Lower lobe of right lung (tissue), 2 donors: ENCODE measurements at regions not wholly inside any gene's neighbourhood (a gene's known extent, or its start where the extent isn't known, plus 50 kb on each side); places are given as distances from the start of the nearest gene placed in this dataset.

Source experiments
- ATAC-seq, 2 donors: fragments of 200-7000 bp; cut with Tn5 transposase; one replicate each; pipeline ENCODE4 v1.9.1; 2020 to 2022; ENCODE audit warnings: mild to moderate bottlenecking in 2 of 2, moderate library complexity in 2 of 2
- DNase-seq: peaks from one replicate; pipeline ENCODE4 v3.0.0-alpha.2; 2020
- H3K27ac ChIP-seq: fragments of 200-600 bp; one replicate; pipeline ENCODE4 v1.8.0; 2022
- H3K27me3 ChIP-seq: fragments of 200-600 bp; one replicate; pipeline ENCODE4 v1.8.0; 2022; ENCODE audit warnings: low read depth
- H3K36me3 ChIP-seq: fragments of 200-600 bp; one replicate; pipeline ENCODE4 v1.8.0; 2022; ENCODE audit warnings: mild to moderate bottlenecking
- H3K4me1 ChIP-seq: fragments of 200-600 bp; one replicate; pipeline ENCODE4 v1.8.0; 2022
- H3K4me3 ChIP-seq: fragments of 200-600 bp; one replicate; pipeline ENCODE4 v1.8.0; 2022; ENCODE audit warnings: mild to moderate bottlenecking
- H3K9me3 ChIP-seq: fragments of 200-600 bp; one replicate; pipeline ENCODE4 v1.8.0; 2022
- CTCF ChIP-seq: fragments of 200-600 bp; IDR thresholded peaks from one replicate; pipeline ENCODE4 v1.8.0; 2022; ENCODE audit warnings: antibody characterized with exemption, mild to moderate bottlenecking
- intact Hi-C: fragments of 100-400 bp; cut with DNase I; formaldehyde crosslinking; loops from one replicate; pipeline ENCODE4 v1.11.0; 2022
- donor health status: DM: no; HTN: yes; CAD: no; lungs with severe emphysema.

GRCh38 chr14:96962337-96962736 lies 165.2 kb downstream of the VRK1 start:
- intact Hi-C loops, result no loop called here
- no peak overlapping the region for H3K4me3 ChIP-seq
- H3K27me3 ChIP-seq, result no peaks in the 10 kb centered on the region
- H3K4me1 ChIP-seq, result no peaks in the 10 kb centered on the region
- DNase-seq (no peak), ATAC-seq (peak; percentile 19 to 54)
- H3K36me3 ChIP-seq, result no peaks in the 10 kb centered on the region
- no peak for TF ChIP-seq CTCF
- peaks cover under 1% of the 10 kb centered on the region for H3K9me3 ChIP-seq
- no peak overlapping the region for H3K27ac ChIP-seq

GRCh38 chr14:96964726-96965415 lies 167.7 kb downstream of the VRK1 start:
- H3K27me3 ChIP-seq, result peaks cover 2% of the 10 kb centered on the region
- H3K27ac ChIP-seq, result no peak overlapping the region
- DNase-seq, result no peak
- no peaks in the 10 kb centered on the region for H3K4me1 ChIP-seq
- intact Hi-C loops, result no loop called here
- no peak for TF ChIP-seq CTCF
- no peak for ATAC-seq
- no peaks in the 10 kb centered on the region for H3K36me3 ChIP-seq
- H3K4me3 ChIP-seq, result no peak overlapping the region
- peaks cover 4% of the 10 kb centered on the region for H3K9me3 ChIP-seq

GRCh38 chr14:96965885-96966595 lies 168.9 kb downstream of the VRK1 start:
- Histone ChIP-seq H3K27me3 (peaks cover 2% of the 10 kb centered on the region), H3K4me3 (no peak overlapping the region), H3K9me3 (peaks cover 4% of the 10 kb centered on the region), H3K36me3 (no peaks in the 10 kb centered on the region), H3K4me1 (no peaks in the 10 kb centered on the region), H3K27ac (no peak overlapping the region)
- intact Hi-C loops, result no loop called here
- no peak for TF ChIP-seq CTCF
- ATAC-seq, result no peak
- DNase-seq, result no peak

GRCh38 chr14:96975116-96975515 lies 177.9 kb downstream of the VRK1 start:
- intact Hi-C loops, result no loop called here
- H3K4me3 ChIP-seq, result no peak overlapping the region
- H3K27ac ChIP-seq, result no peak overlapping the region
- H3K27me3 ChIP-seq, result no peaks in the 10 kb centered on the region
- no peak for TF ChIP-seq CTCF
- no peaks in the 10 kb centered on the region for H3K36me3 ChIP-seq
- H3K4me1 ChIP-seq, result no peaks in the 10 kb centered on the region
- peaks cover 19% of the 10 kb centered on the region for H3K9me3 ChIP-seq
- DNase-seq, result no peak
- ATAC-seq, result no peak

- no peak overlapping the region for H3K27ac ChIP-seq
- intact Hi-C loops, result no loop called here
- no peak overlapping the region for H3K4me3 ChIP-seq
- TF ChIP-seq CTCF, result no peak
- no peaks in the 10 kb centered on the region for H3K4me1 ChIP-seq
- no peaks in the 10 kb centered on the region for H3K36me3 ChIP-seq
- peaks cover 19% of the 10 kb centered on the region for H3K9me3 ChIP-seq
- no peaks in the 10 kb centered on the region for H3K27me3 ChIP-seq
- DNase-seq (no peak), ATAC-seq (no peak)
These were observed 181.5 kb downstream of the VRK1 start for GRCh38 chr14:96978525-96979272.
